Trophoblast cell (in vitro differentiated cells and primary cell): ENCODE measurements at regions not wholly inside any gene's neighbourhood (a gene's known extent, or its start where the extent isn't known, plus 50 kb on each side); places are given as distances from the start of the nearest gene placed in this dataset.

Experiments used
- DNase-seq, 2 donors: peaks; one replicate each; pipeline ENCODE4 v3.0.0-alpha.2; 2016
- H2AFZ ChIP-seq: 2 replicates; pipeline ENCODE4 v1.6.1; 2013; ENCODE audit warnings: low read length, moderate library complexity, mild to moderate bottlenecking; ENCODE audit not compliant: insufficient read depth, poor library complexity
- H2AK5ac ChIP-seq: 2 replicates; pipeline ENCODE4 v1.6.1; 2013; ENCODE audit warnings: mild to moderate bottlenecking, low read length
- H2BK120ac ChIP-seq: 2 replicates; pipeline ENCODE4 v1.6.1; 2013; ENCODE audit warnings: low read length, mild to moderate bottlenecking, moderate library complexity; ENCODE audit not compliant: insufficient read depth, poor library complexity
- H2BK12ac ChIP-seq: 2 replicates; pipeline ENCODE4 v1.6.1; 2013; ENCODE audit warnings: mild to moderate bottlenecking, low read length, moderate library complexity
- H2BK5ac ChIP-seq: 2 replicates; pipeline ENCODE4 v1.6.1; 2013; ENCODE audit warnings: low read length, low read depth, moderate library complexity, mild to moderate bottlenecking; ENCODE audit not compliant: poor library complexity
- H3K14ac ChIP-seq: 2 replicates; pipeline ENCODE4 v1.6.1; 2013; ENCODE audit warnings: mild to moderate bottlenecking, low read length
- H3K18ac ChIP-seq: 2 replicates; pipeline ENCODE4 v1.6.1; 2013; ENCODE audit warnings: mild to moderate bottlenecking, low read length
- H3K23ac ChIP-seq: 2 replicates; pipeline ENCODE4 v1.6.1; 2013; ENCODE audit warnings: low read length
- H3K27ac ChIP-seq: 2 replicates; pipeline ENCODE4 v1.5.1; 2013; ENCODE audit warnings: low read depth, mild to moderate bottlenecking, inconsistent platforms, low read length, moderate library complexity
- H3K27me3 ChIP-seq: 2 replicates; pipeline ENCODE4 v1.6.1; 2013; ENCODE audit warnings: inconsistent platforms, mild to moderate bottlenecking, low read length, moderate library complexity; ENCODE audit not compliant: insufficient read depth
- H3K36me3 ChIP-seq, 2 experiments: 1 replicate in 1 of 2; 2 replicates in 1 of 2; pipeline ENCODE4 v1.6.1; 2013; ENCODE audit warnings: low read length in 2 of 2, mild to moderate bottlenecking in 2 of 2, moderate library complexity in 1 of 2; ENCODE audit not compliant: insufficient read depth in 2 of 2, control insufficient read depth in 1 of 2
- H3K4ac ChIP-seq: 2 replicates; pipeline ENCODE4 v1.6.1; 2013; ENCODE audit warnings: low read depth, mild to moderate bottlenecking, low read length, moderate library complexity
- H3K4me1 ChIP-seq, 2 experiments: 1 replicate in 1 of 2; 2 replicates in 1 of 2; pipeline ENCODE4 v1.6.1; 2013; ENCODE audit warnings: low read length in 2 of 2, mild to moderate bottlenecking in 2 of 2, moderate library complexity in 1 of 2; ENCODE audit not compliant: insufficient read depth in 2 of 2, control insufficient read depth in 1 of 2
- H3K4me2 ChIP-seq: 2 replicates; pipeline ENCODE4 v1.6.1; 2013; ENCODE audit warnings: inconsistent platforms, mild to moderate bottlenecking, low read length, moderate library complexity
- H3K4me3 ChIP-seq: 2 replicates; pipeline ENCODE4 v1.5.1; 2013; ENCODE audit warnings: mild to moderate bottlenecking, low read depth, low read length, inconsistent platforms
- H3K79me1 ChIP-seq: one replicate; pipeline ENCODE4 v1.6.1; 2013; ENCODE audit warnings: low read length
- H3K79me2 ChIP-seq: 2 replicates; pipeline ENCODE4 v1.6.1; 2013; ENCODE audit warnings: low read length, mild to moderate bottlenecking; ENCODE audit not compliant: control insufficient read depth, insufficient read depth, poor library complexity
- H3K9ac ChIP-seq: 2 replicates; pipeline ENCODE4 v1.6.1; 2013; ENCODE audit warnings: mild to moderate bottlenecking, low read length
- H3K9me3 ChIP-seq: 2 replicates; pipeline ENCODE4 v1.6.1; 2013; ENCODE audit warnings: low read depth, mild to moderate bottlenecking, control low read depth, inconsistent platforms, low read length; ENCODE audit not compliant: insufficient read depth
- H4K12ac ChIP-seq: 2 replicates; pipeline ENCODE4 v1.6.1; 2013; ENCODE audit warnings: low read depth, mild to moderate bottlenecking, low read length, moderate library complexity
- H4K8ac ChIP-seq: 2 replicates; pipeline ENCODE4 v1.6.1; 2013; ENCODE audit warnings: low read depth, mild to moderate bottlenecking, low read length, moderate library complexity
- H4K91ac ChIP-seq: one replicate; pipeline ENCODE4 v1.6.1; 2013; ENCODE audit warnings: low read depth, mild to moderate bottlenecking, low read length, moderate library complexity
- WGBS: extraction: QIAGEN DNeasy Blood & Tissue Kit; methylation state at CpG from one replicate; pipeline ENCODE4 v1.1.7; 2013; ENCODE audit warnings: missing lambda C conversion rate; ENCODE audit not compliant: insufficient read length, insufficient coverage; ENCODE audit errors: extremely low coverage; 5-methylcytosine and 5-hydroxymethylcytosine counted together

DNA sequence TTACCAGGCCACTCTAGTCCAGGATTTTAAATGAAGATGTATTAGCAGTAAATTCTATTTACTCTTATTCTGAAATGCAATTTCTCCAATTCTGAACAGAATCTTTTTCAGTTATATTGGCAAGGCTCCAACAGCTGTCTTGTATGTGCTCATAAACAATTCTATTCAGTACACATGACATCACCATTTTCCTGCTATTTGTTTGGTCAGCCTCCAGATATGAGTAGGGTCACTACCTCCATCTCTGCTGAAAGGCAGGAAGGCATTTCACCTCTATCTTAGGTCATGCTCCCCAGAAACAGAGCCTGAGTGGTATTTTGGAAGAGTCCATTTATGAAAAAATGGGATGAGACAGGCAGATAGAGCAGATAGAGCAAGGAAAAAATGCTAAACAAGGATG lies 151.1 kb upstream of the ADGRL3 start:
- Histone ChIP-seq H3K4ac (no peak overlapping the region), H4K12ac (no peak overlapping the region), H3K9ac (no peak overlapping the region), H2AK5ac (no peak overlapping the region), H3K14ac (no peak overlapping the region), H3K79me1 (no peaks in the 10 kb centered on the region), H4K8ac (no peak overlapping the region), H3K79me2 (no peaks in the 10 kb centered on the region), H2BK120ac (no peak overlapping the region), H2BK12ac (no peak overlapping the region), H3K27ac (no peak overlapping the region), H2BK5ac (no peak overlapping the region), H4K91ac (no peak overlapping the region), H3K4me1 (no peaks in the 10 kb centered on the region), H3K9me3 (no peaks in the 10 kb centered on the region), H3K23ac (no peak overlapping the region), H3K36me3 (no peaks in the 10 kb centered on the region), H3K4me2 (no peak overlapping the region), H3K4me3 (no peak overlapping the region), H2AFZ (no peak overlapping the region), H3K18ac (no peak overlapping the region), H3K27me3 (no peaks in the 10 kb centered on the region)
- no peak for DNase-seq

DNA sequence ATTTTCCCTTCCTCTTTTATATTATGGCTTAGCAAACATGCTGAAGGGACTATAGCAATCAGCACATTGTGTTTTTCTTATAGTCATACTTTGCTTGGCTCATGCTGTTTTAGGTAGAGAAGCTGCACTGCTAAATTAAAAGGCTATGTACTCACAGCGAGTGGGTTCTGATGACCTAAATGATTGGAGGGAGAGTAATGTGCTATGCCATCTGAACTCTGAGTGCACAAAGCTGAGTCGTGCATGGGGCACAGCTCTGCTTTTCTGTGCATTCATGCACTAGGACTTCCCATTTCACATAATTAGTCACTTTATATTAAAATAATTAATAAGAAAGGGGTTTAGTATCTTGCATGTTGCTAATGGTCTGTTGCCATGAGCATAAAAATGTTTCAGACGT lies 132.7 kb upstream of the ADGRL3 start:
- Histone ChIP-seq H3K4me1 (no peaks in the 10 kb centered on the region), H2BK5ac (no peak overlapping the region), H3K14ac (no peak overlapping the region), H3K79me1 (no peaks in the 10 kb centered on the region), H3K9me3 (no peaks in the 10 kb centered on the region), H3K9ac (no peak overlapping the region), H2AK5ac (no peak overlapping the region), H4K91ac (no peak overlapping the region), H4K12ac (no peak overlapping the region), H3K4me2 (no peak overlapping the region), H3K4ac (no peak overlapping the region), H3K18ac (no peak overlapping the region), H4K8ac (no peak overlapping the region), H2BK12ac (no peak overlapping the region), H3K79me2 (no peaks in the 10 kb centered on the region), H2BK120ac (no peak overlapping the region), H3K27ac (no peak overlapping the region), H3K27me3 (no peaks in the 10 kb centered on the region), H3K36me3 (no peaks in the 10 kb centered on the region), H3K23ac (no peak overlapping the region), H2AFZ (no peak overlapping the region), H3K4me3 (no peak overlapping the region)
- no peak for DNase-seq
- no CpG with 5 or more reads among the region's 3 CpGs for WGBS

DNA sequence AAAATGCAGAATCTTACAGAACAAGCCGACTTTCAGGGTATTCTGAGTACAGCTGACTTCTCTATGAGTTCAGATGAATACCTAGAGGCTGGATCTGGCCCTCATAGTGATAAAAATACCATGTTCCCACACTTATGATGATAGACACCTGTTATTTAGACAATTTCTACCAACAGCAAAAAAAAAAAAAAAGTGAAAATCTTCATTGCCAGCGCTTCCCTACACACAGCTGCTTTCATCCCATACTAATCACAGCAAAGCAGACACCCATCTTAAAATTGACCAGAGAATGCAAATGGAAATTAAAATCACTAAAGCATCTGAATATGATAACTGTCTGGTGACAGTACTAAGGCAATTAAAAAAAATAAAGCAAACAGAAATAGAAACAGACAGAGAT lies 132.1 kb upstream of the ADGRL3 start:
- no peaks in the 10 kb centered on the region for H3K79me1 ChIP-seq
- no peaks in the 10 kb centered on the region for H3K79me2 ChIP-seq
- H4K12ac ChIP-seq: no peak overlapping the region
- H3K23ac ChIP-seq: no peak overlapping the region
- no peak overlapping the region for H2AK5ac ChIP-seq
- no peak overlapping the region for H3K27ac ChIP-seq
- DNase-seq: no peak
- no peak overlapping the region for H3K4me3 ChIP-seq
- H4K8ac ChIP-seq: no peak overlapping the region
- no peak overlapping the region for H2AFZ ChIP-seq
- no peak overlapping the region for H4K91ac ChIP-seq
- WGBS: no CpG with 5 or more reads among the region's 2 CpGs
- no peaks in the 10 kb centered on the region for H3K9me3 ChIP-seq
- H3K4me2 ChIP-seq: no peak overlapping the region
- no peak overlapping the region for H3K14ac ChIP-seq
- no peak overlapping the region for H2BK5ac ChIP-seq
- H3K4ac ChIP-seq: no peak overlapping the region
- no peaks in the 10 kb centered on the region for H3K27me3 ChIP-seq
- H3K9ac ChIP-seq: no peak overlapping the region
- no peaks in the 10 kb centered on the region for H3K36me3 ChIP-seq
- H2BK12ac ChIP-seq: no peak overlapping the region
- H3K18ac ChIP-seq: no peak overlapping the region
- H3K4me1 ChIP-seq: no peaks in the 10 kb centered on the region
- H2BK120ac ChIP-seq: no peak overlapping the region

- no peak overlapping the region for H4K12ac ChIP-seq
- no peak overlapping the region for H3K27ac ChIP-seq
- no peaks in the 10 kb centered on the region for H3K36me3 ChIP-seq
- no CpG with 5 or more reads among the region's 5 CpGs for WGBS
- no peak overlapping the region for H3K4me3 ChIP-seq
- H2BK12ac ChIP-seq: no peak overlapping the region
- peak; percentile 35 to 54 for DNase-seq
- H4K91ac ChIP-seq: no peak overlapping the region
- H3K18ac ChIP-seq: no peak overlapping the region
- no peak overlapping the region for H4K8ac ChIP-seq
- no peaks in the 10 kb centered on the region for H3K79me1 ChIP-seq
- no peak overlapping the region for H3K9ac ChIP-seq
- no peaks in the 10 kb centered on the region for H3K27me3 ChIP-seq
- no peak overlapping the region for H3K4ac ChIP-seq
- H3K23ac ChIP-seq: no peak overlapping the region
- H2AFZ ChIP-seq: no peak overlapping the region
- H3K4me1 ChIP-seq: no peaks in the 10 kb centered on the region
- H2BK5ac ChIP-seq: no peak overlapping the region
- H2AK5ac ChIP-seq: no peak overlapping the region
- H3K9me3 ChIP-seq: no peaks in the 10 kb centered on the region
- no peak overlapping the region for H3K4me2 ChIP-seq
- H2BK120ac ChIP-seq: no peak overlapping the region
- no peak overlapping the region for H3K14ac ChIP-seq
- no peaks in the 10 kb centered on the region for H3K79me2 ChIP-seq
Observed at GRCh38 chr4:61068745-61069144, 131.4 kb upstream of the ADGRL3 start.

GRCh38 chr4:61070269-61070668 lies 129.9 kb upstream of the ADGRL3 start:
- no peaks in the 10 kb centered on the region for H3K79me2 ChIP-seq
- no peak overlapping the region for H3K4me3 ChIP-seq
- H3K18ac ChIP-seq: no peak overlapping the region
- H3K4ac ChIP-seq: no peak overlapping the region
- WGBS: 100% methylated on average over 1 of the region's 3 CpGs
- no peaks in the 10 kb centered on the region for H3K9me3 ChIP-seq
- no peaks in the 10 kb centered on the region for H3K27me3 ChIP-seq
- H3K9ac ChIP-seq: no peak overlapping the region
- H3K4me1 ChIP-seq: no peaks in the 10 kb centered on the region
- no peak overlapping the region for H2BK120ac ChIP-seq
- H2AFZ ChIP-seq: no peak overlapping the region
- H2AK5ac ChIP-seq: no peak overlapping the region
- H3K36me3 ChIP-seq: no peaks in the 10 kb centered on the region
- DNase-seq: no peak
- H3K4me2 ChIP-seq: no peak overlapping the region
- no peak overlapping the region for H4K91ac ChIP-seq
- no peak overlapping the region for H4K8ac ChIP-seq
- no peak overlapping the region for H2BK12ac ChIP-seq
- H3K27ac ChIP-seq: no peak overlapping the region
- no peak overlapping the region for H3K23ac ChIP-seq
- H2BK5ac ChIP-seq: no peak overlapping the region
- H4K12ac ChIP-seq: no peak overlapping the region
- H3K14ac ChIP-seq: no peak overlapping the region
- no peaks in the 10 kb centered on the region for H3K79me1 ChIP-seq
